Thyroid gland (tissue), 4 donors: ENCODE measurements at regions not wholly inside any gene's neighbourhood (a gene's known extent, or its start where the extent isn't known, plus 50 kb on each side); places are given as distances from the start of the nearest gene placed in this dataset.

Source experiments
- CTCF ChIP-seq, 6 experiments: fragments of 200-600 bp in 3 of 6; fragments of 450-650 bp in 3 of 6; sonication (generic) in 3 of 6; IDR thresholded peaks; one replicate each; pipeline ENCODE4 v1.5.1; 2016 to 2019; ENCODE audit warnings: antibody characterized with exemption in 6 of 6, mild to moderate bottlenecking in 2 of 6, inconsistent platforms in 1 of 6, moderate library complexity in 1 of 6
- POLR2A ChIP-seq, 2 donors: fragments of 450-650 bp; IDR thresholded peaks; one replicate each; pipeline ENCODE4 v1.6.1; 2017; ENCODE audit warnings: antibody characterized with exemption in 2 of 2, mild to moderate bottlenecking in 2 of 2, moderate library complexity in 1 of 2

GRCh38 chr11:103825469-103825868 lies 211.0 kb upstream of the DDI1 start:
- TF ChIP-seq CTCF (IDR thresholded peaks at IDR 0.05) (no peak), POLR2A (IDR thresholded peaks at IDR 0.05) (no peak)
